ENCODE measurements at regions not wholly inside any gene's neighbourhood (a gene's known extent, or its start where the extent isn't known, plus 50 kb on each side); places are given as distances from the start of the nearest gene placed in this dataset.
"Not testable (repeated sequence)": the region's sequence is repeated elsewhere in the genome, so short reads cannot be mapped to it uniquely, and the experiment has no call there.

DNA sequence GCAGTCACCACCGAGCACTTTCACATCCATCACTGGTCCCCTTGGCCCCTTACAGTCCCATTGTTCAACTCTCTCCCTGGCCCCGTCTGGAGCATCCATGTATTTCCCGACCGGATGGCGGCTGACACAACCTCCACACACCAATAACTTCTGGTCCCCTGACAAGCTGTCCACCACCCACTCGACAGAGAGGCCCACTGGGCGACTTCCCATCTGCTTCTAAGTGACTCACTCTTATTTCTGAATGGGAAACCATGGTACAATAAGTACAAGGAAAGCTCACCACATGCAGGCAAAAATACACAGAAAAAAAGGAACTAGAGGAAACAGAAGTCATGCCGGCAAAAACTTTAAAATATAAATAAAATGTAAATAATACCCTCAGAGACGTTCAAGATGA lies 82.9 kb upstream of the RAB12 start:
- H3K4me1 ChIP-seq: no peaks in the 10 kb centered on the region
- H3K9me3 ChIP-seq: peaks cover 6% of the 10 kb centered on the region
- H3K36me3 ChIP-seq: no peaks in the 10 kb centered on the region
- intact Hi-C loops (cut with DNase I): no loop called here
- H3K27ac ChIP-seq: no peak overlapping the region
- no peak for DNase-seq (ENCODE audit: extremely low spot score in 2 of 2)
- H3K27me3 ChIP-seq: no peaks in the 10 kb centered on the region
- no peak for TF ChIP-seq POLR2A (IDR thresholded peaks at IDR 0.05)
- TF ChIP-seq, protein P1, sequence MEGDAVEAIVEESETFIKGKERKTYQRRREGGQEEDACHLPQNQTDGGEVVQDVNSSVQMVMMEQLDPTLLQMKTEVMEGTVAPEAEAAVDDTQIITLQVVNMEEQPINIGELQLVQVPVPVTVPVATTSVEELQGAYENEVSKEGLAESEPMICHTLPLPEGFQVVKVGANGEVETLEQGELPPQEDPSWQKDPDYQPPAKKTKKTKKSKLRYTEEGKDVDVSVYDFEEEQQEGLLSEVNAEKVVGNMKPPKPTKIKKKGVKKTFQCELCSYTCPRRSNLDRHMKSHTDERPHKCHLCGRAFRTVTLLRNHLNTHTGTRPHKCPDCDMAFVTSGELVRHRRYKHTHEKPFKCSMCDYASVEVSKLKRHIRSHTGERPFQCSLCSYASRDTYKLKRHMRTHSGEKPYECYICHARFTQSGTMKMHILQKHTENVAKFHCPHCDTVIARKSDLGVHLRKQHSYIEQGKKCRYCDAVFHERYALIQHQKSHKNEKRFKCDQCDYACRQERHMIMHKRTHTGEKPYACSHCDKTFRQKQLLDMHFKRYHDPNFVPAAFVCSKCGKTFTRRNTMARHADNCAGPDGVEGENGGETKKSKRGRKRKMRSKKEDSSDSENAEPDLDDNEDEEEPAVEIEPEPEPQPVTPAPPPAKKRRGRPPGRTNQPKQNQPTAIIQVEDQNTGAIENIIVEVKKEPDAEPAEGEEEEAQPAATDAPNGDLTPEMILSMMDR (IDR thresholded peaks at IDR 0.05): no peak
- TF ChIP-seq POLR2AphosphoS5 (IDR thresholded peaks at IDR 0.05; ENCODE audit: insufficient read depth in 1 of 2, low read depth in 1 of 2): no peak
- H3K4me3 ChIP-seq: no peak overlapping the region

DNA sequence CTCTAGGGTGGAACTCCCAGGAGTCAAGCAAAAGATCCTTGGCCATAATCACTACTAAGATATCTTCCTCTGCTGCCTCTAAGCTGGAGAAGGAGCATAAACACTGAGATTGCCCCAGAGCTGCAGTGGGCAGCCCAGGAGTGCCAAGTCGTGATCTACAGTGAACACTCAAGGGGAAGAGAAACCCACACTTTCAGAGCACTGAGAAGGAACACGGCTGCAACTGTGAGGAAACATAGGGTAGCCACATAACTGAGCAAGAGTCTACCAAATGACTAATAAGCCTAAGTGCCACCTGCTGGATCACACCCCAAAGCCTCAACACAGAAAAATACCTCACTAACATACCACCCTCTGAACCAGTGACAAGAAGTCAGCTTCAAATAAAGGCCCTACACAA lies 79.6 kb upstream of the RAB12 start:
- Histone ChIP-seq H3K4me1 (no peaks in the 10 kb centered on the region), H3K36me3 (no peaks in the 10 kb centered on the region), H3K27me3 (no peaks in the 10 kb centered on the region), H3K9me3 (peaks cover 6% of the 10 kb centered on the region), H3K4me3 (no peak overlapping the region), H3K27ac (no peak overlapping the region)
- no peak for TF ChIP-seq POLR2AphosphoS5 (IDR thresholded peaks at IDR 0.05; ENCODE audit: insufficient read depth in 1 of 2, low read depth in 1 of 2)
- no peak for TF ChIP-seq POLR2A (IDR thresholded peaks at IDR 0.05)
- TF ChIP-seq, protein P1 (IDR thresholded peaks at IDR 0.05): no peak
- DNase-seq (ENCODE audit: extremely low spot score in 2 of 2): no peak
- intact Hi-C loops (cut with DNase I): no loop called here

DNA sequence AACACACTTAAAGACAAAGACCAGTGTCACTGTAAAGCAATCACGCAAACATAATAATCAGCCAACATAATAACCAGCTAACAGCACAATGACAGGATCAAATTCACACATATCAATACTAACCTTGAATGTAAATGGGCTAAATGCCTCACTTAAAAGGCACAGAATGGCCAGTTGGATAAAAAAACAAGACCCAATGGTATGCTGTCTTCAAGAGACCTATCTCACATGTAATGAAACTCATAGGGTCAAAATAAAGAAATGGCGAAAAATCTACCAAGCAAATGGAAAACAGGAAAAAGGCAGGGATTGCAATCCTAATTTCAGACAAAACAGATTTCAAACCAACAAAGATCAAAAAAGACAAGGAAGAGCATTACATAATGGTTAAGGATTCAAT lies 78.2 kb upstream of the RAB12 start:
- H3K4me3 ChIP-seq; H3K4me1 ChIP-seq; H3K36me3 ChIP-seq; H3K27me3 ChIP-seq; H3K9me3 ChIP-seq; H3K27ac ChIP-seq; DNase-seq (ENCODE audit: extremely low spot score in 2 of 2); intact Hi-C loops (cut with DNase I): not testable (repeated sequence)

DNA sequence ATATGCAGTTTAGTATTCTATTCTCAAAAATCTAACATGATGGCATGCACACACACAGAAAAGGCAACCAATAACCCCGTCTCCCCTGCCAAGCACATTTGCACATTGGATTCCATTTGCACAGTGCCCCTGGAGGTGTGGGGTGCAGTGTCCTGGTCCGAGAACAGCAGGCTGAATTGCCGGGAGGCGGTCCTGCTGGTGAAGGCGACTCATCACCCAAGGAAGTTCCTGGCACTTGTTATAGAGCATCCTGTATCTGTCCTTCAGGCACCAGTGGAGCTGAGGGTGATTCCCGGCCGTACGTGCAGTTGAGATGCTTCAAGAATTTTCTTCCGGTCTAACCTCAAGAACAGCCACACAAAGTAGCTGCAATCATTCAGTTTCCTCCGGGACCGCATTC lies 73.0 kb upstream of the RAB12 start:
- no peak overlapping the region for H3K27ac ChIP-seq
- TF ChIP-seq, protein P1 (IDR thresholded peaks at IDR 0.05): no peak
- no peak for TF ChIP-seq POLR2A (IDR thresholded peaks at IDR 0.05)
- no peak for TF ChIP-seq POLR2AphosphoS5 (IDR thresholded peaks at IDR 0.05; ENCODE audit: insufficient read depth in 1 of 2, low read depth in 1 of 2)
- intact Hi-C loops (cut with DNase I): no loop called here
- H3K9me3 ChIP-seq: peaks cover under 1% of the 10 kb centered on the region
- no peaks in the 10 kb centered on the region for H3K4me1 ChIP-seq
- no peaks in the 10 kb centered on the region for H3K36me3 ChIP-seq
- no peaks in the 10 kb centered on the region for H3K27me3 ChIP-seq
- DNase-seq (ENCODE audit: extremely low spot score in 2 of 2): no peak
- no peak overlapping the region for H3K4me3 ChIP-seq

DNA sequence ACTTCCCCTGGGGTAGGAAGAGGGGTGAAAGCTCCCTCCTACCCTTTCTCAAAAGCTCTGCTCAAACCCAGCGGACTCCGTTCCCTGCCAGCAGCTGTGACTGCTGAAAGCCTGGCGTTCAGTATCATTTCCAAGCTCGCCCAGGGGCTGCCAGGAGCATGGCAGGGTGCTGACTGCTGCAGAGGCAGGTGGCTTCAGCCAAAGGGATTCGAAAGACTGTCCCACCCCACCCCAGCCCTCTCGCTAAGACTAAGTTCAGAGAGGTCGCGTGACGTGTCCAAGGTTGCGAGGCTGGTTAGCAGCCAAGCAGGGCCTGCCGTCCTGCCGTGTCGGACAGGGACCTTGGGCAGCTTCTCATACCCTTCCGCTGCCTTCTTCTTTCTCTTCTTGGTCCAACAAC lies 72.3 kb upstream of the RAB12 start:
- TF ChIP-seq POLR2A (IDR thresholded peaks at IDR 0.05) (no peak), POLR2AphosphoS5 (IDR thresholded peaks at IDR 0.05; ENCODE audit: insufficient read depth in 1 of 2, low read depth in 1 of 2) (no peak)
- TF ChIP-seq, protein P1 (IDR thresholded peaks at IDR 0.05): no peak
- DNase-seq (ENCODE audit: extremely low spot score in 2 of 2): no peak
- H3K36me3 ChIP-seq: no peaks in the 10 kb centered on the region
- no peaks in the 10 kb centered on the region for H3K27me3 ChIP-seq
- intact Hi-C loops (cut with DNase I): no loop called here
- no peaks in the 10 kb centered on the region for H3K9me3 ChIP-seq
- H3K4me1 ChIP-seq: no peaks in the 10 kb centered on the region
- no peak overlapping the region for H3K4me3 ChIP-seq
- H3K27ac ChIP-seq: no peak overlapping the region

DNA sequence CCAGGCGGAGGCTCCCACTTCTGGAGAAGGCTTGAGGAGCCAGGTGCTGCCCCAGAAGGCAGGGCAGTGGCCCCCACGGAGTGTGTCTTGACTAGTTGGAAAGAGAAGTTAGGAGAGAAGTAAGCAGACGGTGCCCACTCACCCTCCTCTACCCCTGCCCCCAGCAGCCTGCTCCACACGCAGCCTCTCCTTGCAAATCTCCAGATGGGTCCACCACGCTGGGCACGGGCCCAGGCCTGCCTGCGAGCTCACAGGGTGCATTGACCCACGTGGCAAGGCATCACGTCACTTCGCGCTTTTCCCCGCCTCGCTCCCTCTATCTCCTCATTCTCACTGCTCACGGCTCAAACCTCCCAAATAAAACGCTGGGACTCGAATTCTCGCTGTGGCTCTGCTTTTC lies 71.8 kb upstream of the RAB12 start:
- no peak overlapping the region for H3K4me3 ChIP-seq
- DNase-seq (ENCODE audit: extremely low spot score in 2 of 2): no peak
- TF ChIP-seq POLR2AphosphoS5 (IDR thresholded peaks at IDR 0.05; ENCODE audit: insufficient read depth in 1 of 2, low read depth in 1 of 2) (no peak), POLR2A (IDR thresholded peaks at IDR 0.05) (no peak)
- TF ChIP-seq, protein P1 (IDR thresholded peaks at IDR 0.05): no peak
- H3K9me3 ChIP-seq: no peaks in the 10 kb centered on the region
- no peaks in the 10 kb centered on the region for H3K36me3 ChIP-seq
- H3K27me3 ChIP-seq: no peaks in the 10 kb centered on the region
- no peaks in the 10 kb centered on the region for H3K4me1 ChIP-seq
- intact Hi-C loops (cut with DNase I): no loop called here
- no peak overlapping the region for H3K27ac ChIP-seq

Measured in vagina (tissue), 2 donors.